Spleen (tissue), 11 donors: ENCODE measurements at regions not wholly inside any gene's neighbourhood (a gene's known extent, or its start where the extent isn't known, plus 50 kb on each side); places are given as distances from the start of the nearest gene placed in this dataset.

Source experiments
- DNase-seq: peaks from one replicate; pipeline ENCODE4 v3.0.0-alpha.2; 2020
- H3K27ac ChIP-seq, 8 donors: fragments of 200-600 bp; sonication (generic) in 7 of 8; 1 replicate in 4 of 8; 2 replicates in 4 of 8; pipeline versions ENCODE4 v1.5.0 to v1.8.0; 2016 to 2021; ENCODE audit warnings: inconsistent platforms in 4 of 8, mild to moderate bottlenecking in 4 of 8, moderate library complexity in 1 of 8
- H3K27me3 ChIP-seq, 7 donors: fragments of 200-600 bp; sonication (generic) in 6 of 7; replicated peaks in 1 of 7; 1 replicate in 4 of 7; 2 replicates in 3 of 7; pipeline versions ENCODE4 v1.5.0 to v1.8.0; 2016 to 2021; ENCODE audit warnings: inconsistent platforms in 3 of 7, mild to moderate bottlenecking in 1 of 7
- H3K36me3 ChIP-seq, 6 donors: fragments of 200-600 bp; sonication (generic) in 5 of 6; 1 replicate in 4 of 6; 2 replicates in 2 of 6; pipeline versions ENCODE4 v1.5.0 to v1.8.0; 2016 to 2021; ENCODE audit warnings: inconsistent platforms in 2 of 6
- H3K4me1 ChIP-seq, 6 donors: fragments of 200-600 bp; sonication (generic) in 5 of 6; 1 replicate in 3 of 6; 2 replicates in 3 of 6; pipeline versions ENCODE4 v1.5.0 to v1.8.0; 2016 to 2021; ENCODE audit warnings: inconsistent platforms in 3 of 6
- H3K4me3 ChIP-seq, 8 donors: fragments of 200-600 bp; sonication (generic) in 7 of 8; 1 replicate in 4 of 8; 2 replicates in 4 of 8; pipeline versions ENCODE4 v1.5.0 to v1.8.0; 2016 to 2021; ENCODE audit warnings: inconsistent platforms in 4 of 8, mild to moderate bottlenecking in 4 of 8, moderate library complexity in 2 of 8
- H3K9me3 ChIP-seq, 8 donors: fragments of 200-600 bp; sonication (generic) in 7 of 8; 1 replicate in 4 of 8; 2 replicates in 4 of 8; pipeline versions ENCODE4 v1.5.0 to v1.8.0; 2016 to 2021; ENCODE audit warnings: inconsistent platforms in 4 of 8
- POLR2A ChIP-seq, 3 donors: fragments of 450-650 bp; IDR thresholded peaks; one replicate each; pipeline ENCODE4 v1.5.1; 2017; ENCODE audit warnings: antibody characterized with exemption in 3 of 3, mild to moderate bottlenecking in 1 of 3
- POLR2AphosphoS5 ChIP-seq, 3 donors: sonication (generic); formaldehyde crosslinking; IDR thresholded peaks; one replicate each; pipeline ENCODE4 v1.5.1; 2017; ENCODE audit warnings: antibody characterized with exemption in 3 of 3
- WGBS, 5 donors: extraction: QIAGEN DNeasy Blood & Tissue Kit in 3 of 5; methylation state at CpG; one replicate each; pipeline versions ENCODE4 v1.1.5 to v1.1.7; 2013 to 2018; 5-methylcytosine and 5-hydroxymethylcytosine counted together
- intact Hi-C: fragments of 100-400 bp; cut with DNase I; formaldehyde crosslinking; loops from one replicate; pipeline ENCODE4 v1.15.0; 2023; ENCODE audit warnings: low total_unique reads
- TF ChIP-seq, protein P1 (sequence below), 11 experiments: fragments of 200-600 bp in 7 of 11; fragments of 450-650 bp in 4 of 11; sonication (generic) in 4 of 11; IDR thresholded peaks in 8 of 11; conservative IDR thresholded peaks in 3 of 11; 1 replicate in 7 of 11; 2 replicates in 4 of 11; pipeline versions ENCODE4 v1.4.0 to v1.8.0; 2016 to 2021; ENCODE audit warnings: antibody characterized with exemption in 11 of 11, inconsistent platforms in 4 of 11, mild to moderate bottlenecking in 1 of 11
- donor health status: healthy with polysubstance abuse.
- donor health status: DM: no; HTN: no; CAD: no; lungs with moderate emphysema.
- donor health status: DM: no; HTN: no; CAD: no.
- donor health status: Bipolar disorder and iron deficiency.
- donor health status: healthy.
- donor health status: DM: no; HTN: no; CAD: no.
- donor health status: DM: yes; HTN: yes; CAD: no.

DNA sequence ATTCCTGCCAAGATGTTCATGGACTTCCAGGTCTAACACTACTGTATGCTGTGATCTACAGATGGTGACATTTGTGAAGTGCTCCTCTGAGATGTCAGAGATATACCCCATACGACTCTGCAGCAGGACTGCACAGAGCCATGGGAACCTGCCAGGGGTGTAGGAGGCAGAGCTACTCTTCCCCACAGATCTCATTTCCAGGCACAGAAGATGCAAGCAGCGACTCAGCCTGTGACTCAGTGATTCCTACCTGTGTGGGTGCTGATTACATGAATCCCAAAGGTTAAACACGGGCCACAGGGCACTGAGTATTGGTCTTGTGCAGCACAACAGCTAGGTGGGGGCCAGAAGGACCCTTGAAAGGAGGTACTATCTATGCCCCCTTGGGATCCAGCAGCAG lies 137.0 kb upstream of the SOX9 start:
- Histone ChIP-seq H3K27ac (no peak overlapping the region), H3K27me3 (no peaks in the 10 kb centered on the region), H3K9me3 (peaks cover 0 to 11% (median 2%) of the 10 kb centered on the region in 8 donors), H3K4me1 (no peaks in the 10 kb centered on the region), H3K4me3 (no peak overlapping the region), H3K36me3 (no peaks in the 10 kb centered on the region)
- intact Hi-C loops = no loop called here
- no peak for DNase-seq
- WGBS, 5 donors = 59 to 85% (median 70%) methylated on average over 3 of the region's 3 CpGs
- TF ChIP-seq, protein P1, sequence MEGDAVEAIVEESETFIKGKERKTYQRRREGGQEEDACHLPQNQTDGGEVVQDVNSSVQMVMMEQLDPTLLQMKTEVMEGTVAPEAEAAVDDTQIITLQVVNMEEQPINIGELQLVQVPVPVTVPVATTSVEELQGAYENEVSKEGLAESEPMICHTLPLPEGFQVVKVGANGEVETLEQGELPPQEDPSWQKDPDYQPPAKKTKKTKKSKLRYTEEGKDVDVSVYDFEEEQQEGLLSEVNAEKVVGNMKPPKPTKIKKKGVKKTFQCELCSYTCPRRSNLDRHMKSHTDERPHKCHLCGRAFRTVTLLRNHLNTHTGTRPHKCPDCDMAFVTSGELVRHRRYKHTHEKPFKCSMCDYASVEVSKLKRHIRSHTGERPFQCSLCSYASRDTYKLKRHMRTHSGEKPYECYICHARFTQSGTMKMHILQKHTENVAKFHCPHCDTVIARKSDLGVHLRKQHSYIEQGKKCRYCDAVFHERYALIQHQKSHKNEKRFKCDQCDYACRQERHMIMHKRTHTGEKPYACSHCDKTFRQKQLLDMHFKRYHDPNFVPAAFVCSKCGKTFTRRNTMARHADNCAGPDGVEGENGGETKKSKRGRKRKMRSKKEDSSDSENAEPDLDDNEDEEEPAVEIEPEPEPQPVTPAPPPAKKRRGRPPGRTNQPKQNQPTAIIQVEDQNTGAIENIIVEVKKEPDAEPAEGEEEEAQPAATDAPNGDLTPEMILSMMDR (IDR thresholded peaks at IDR 0.05 in 8 of 11, conservative IDR thresholded peaks at IDR 0.05 in 3 of 11) = no peak
- TF ChIP-seq POLR2A (IDR thresholded peaks at IDR 0.05) = no peak
- TF ChIP-seq POLR2AphosphoS5 (IDR thresholded peaks at IDR 0.05) = no peak

DNA sequence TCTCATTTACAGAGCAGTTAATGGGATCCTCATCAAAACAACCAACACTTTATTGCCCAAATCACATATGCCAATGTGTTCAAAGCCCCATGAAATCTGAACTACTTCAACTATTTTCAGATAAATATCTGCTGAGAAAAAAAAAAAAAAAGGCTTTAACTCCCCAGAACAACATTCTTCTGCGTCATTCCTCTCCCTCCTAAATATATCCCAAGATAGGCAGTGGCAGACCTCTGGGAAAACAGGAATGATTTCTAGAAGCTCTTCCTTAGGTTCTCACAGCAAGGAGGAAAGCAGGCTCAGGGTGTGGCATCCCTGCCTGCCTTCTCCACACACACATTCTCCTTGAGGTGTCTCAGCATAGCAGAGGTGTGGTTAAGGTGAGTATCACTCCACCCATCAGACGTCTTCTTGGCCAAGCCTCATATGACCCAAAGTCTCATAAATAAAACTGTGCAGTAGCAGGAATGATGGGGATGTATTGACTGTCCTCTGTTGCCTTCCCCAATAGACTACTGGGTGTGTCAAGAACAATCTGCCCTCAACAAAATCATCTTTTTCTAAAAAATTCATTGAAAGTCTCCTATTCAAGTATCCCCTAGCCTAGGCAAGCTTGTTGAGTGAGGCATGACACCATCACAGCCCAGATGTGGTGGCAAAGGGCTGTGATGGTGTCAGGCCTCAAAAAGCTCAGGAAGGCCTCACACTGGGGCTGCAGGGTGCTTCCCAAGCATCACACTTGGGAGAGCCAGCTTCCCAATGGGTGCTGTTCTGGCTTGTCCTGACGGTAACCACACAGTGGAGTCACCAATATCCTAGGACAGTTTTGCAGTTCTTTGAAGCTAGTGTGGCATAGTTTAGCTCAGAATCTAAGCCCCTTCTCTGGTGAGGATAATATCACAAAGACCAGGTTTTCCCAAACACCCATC lies 135.4 kb upstream of the SOX9 start:
- Histone ChIP-seq H3K9me3 (no peaks in the 10 kb centered on the region), H3K36me3 (no peaks in the 10 kb centered on the region), H3K4me1 (no peaks in the 10 kb centered on the region), H3K27ac (no peak overlapping the region), H3K27me3 (no peaks in the 10 kb centered on the region), H3K4me3 (no peak overlapping the region)
- intact Hi-C loops = no loop called here
- WGBS, 5 donors = 59 to 87% (median 76%) methylated on average over 3 of the region's 3 CpGs
- TF ChIP-seq POLR2AphosphoS5 (IDR thresholded peaks at IDR 0.05) (no peak), POLR2A (IDR thresholded peaks at IDR 0.05) (no peak)
- TF ChIP-seq, protein P1 (IDR thresholded peaks at IDR 0.05 in 8 of 11, conservative IDR thresholded peaks at IDR 0.05 in 3 of 11) = no peak
- DNase-seq = no peak

DNA sequence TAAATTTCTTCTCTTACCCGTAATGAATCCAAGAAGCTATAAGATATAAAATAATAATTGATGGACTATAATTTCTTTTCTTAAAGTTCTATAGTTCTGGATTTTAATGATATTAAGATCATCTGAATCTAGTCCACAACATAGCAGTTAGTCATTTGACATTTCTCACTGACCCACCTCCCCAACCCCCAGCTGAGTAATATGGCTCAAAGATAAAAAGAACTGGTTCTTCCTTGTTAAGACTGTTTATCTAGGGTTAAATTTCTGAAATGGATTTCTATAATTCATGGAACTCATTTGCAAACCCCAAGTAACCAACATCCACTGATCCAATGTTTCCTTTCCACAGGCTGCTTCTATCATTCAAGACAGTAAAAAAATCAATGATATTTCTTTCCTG lies 133.9 kb upstream of the SOX9 start:
- intact Hi-C loops = no loop called here
- no peak for DNase-seq
- Histone ChIP-seq H3K27me3 (peaks cover 0 to 3% (median 0%) of the 10 kb centered on the region in 7 donors), H3K4me1 (no peaks in the 10 kb centered on the region), H3K27ac (no peak overlapping the region), H3K9me3 (no peaks in the 10 kb centered on the region), H3K4me3 (no peak overlapping the region), H3K36me3 (no peaks in the 10 kb centered on the region)
- 87 to 98% (median 91%) methylated on average over 1 of the region's 1 CpG for WGBS, 5 donors
- TF ChIP-seq POLR2A (IDR thresholded peaks at IDR 0.05) (no peak), POLR2AphosphoS5 (IDR thresholded peaks at IDR 0.05) (no peak)
- TF ChIP-seq, protein P1 (IDR thresholded peaks at IDR 0.05 in 8 of 11, conservative IDR thresholded peaks at IDR 0.05 in 3 of 11) = no peak

DNA sequence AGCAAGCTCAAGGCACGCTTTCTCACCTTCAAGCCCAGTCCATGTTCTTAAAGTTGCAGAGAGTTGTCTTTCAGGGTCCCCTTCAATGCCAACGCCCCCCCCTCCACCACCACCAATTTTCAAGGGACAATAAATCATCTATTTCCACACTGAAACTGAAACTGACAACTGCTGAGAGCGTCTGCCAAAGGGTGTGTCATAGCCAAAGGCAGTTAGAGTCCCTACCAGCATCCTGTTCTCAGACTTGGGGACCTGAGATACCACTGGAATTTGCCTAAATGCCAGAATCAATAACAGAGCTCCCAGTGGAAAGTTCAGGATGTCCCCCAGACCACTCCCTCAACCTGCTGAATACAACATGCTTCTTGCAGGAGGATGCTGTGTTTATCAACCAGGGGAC lies 133.2 kb upstream of the SOX9 start:
- peaks cover 0 to 6% (median 0%) of the 10 kb centered on the region in 7 donors for H3K27me3 ChIP-seq
- H3K4me3 ChIP-seq = no peak overlapping the region
- no peaks in the 10 kb centered on the region for H3K36me3 ChIP-seq
- WGBS, 5 donors = 38 to 40% (median 39%) methylated on average over 3 of the region's 3 CpGs
- H3K9me3 ChIP-seq = no peaks in the 10 kb centered on the region
- no peak overlapping the region for H3K27ac ChIP-seq
- DNase-seq = no peak
- intact Hi-C loops = no loop called here
- TF ChIP-seq POLR2AphosphoS5 (IDR thresholded peaks at IDR 0.05) (no peak), POLR2A (IDR thresholded peaks at IDR 0.05) (no peak)
- TF ChIP-seq, protein P1 (IDR thresholded peaks at IDR 0.05 in 8 of 11, conservative IDR thresholded peaks at IDR 0.05 in 3 of 11) = no peak
- no peaks in the 10 kb centered on the region for H3K4me1 ChIP-seq
